Fibroblast of pulmonary artery (primary cell): ENCODE measurements at regions not wholly inside any gene's neighbourhood (a gene's known extent, or its start where the extent isn't known, plus 50 kb on each side); places are given as distances from the start of the nearest gene placed in this dataset.

Experiments
- DNase-seq: peaks from one replicate; pipeline ENCODE4 v3.0.0-alpha.2; 2010; ENCODE audit warnings: low read depth
- H3K4me3 ChIP-seq: replicated peaks from 2 replicates; pipeline ENCODE4 v1.5.1; 2011; ENCODE audit warnings: low read depth, mild to moderate bottlenecking, control low read depth, low read length, moderate library complexity
- CTCF ChIP-seq: IDR thresholded peaks from 2 replicates; pipeline ENCODE4 v1.5.1; 2011; ENCODE audit warnings: mild to moderate bottlenecking, control low read depth, low read length, inconsistent platforms; ENCODE audit errors: missing control alignments

GRCh38 chr19:30094756-30095140 is 152.7 kb downstream of the URI1 start:
- no peak for DNase-seq
- no peak for TF ChIP-seq CTCF
- no peak overlapping the region for H3K4me3 ChIP-seq

- no peak for DNase-seq
- H3K4me3 ChIP-seq, result no peak overlapping the region
- TF ChIP-seq CTCF, result no peak
Observed at GRCh38 chr19:30095171-30095570, 153.1 kb downstream of the URI1 start.

- H3K4me3 ChIP-seq, result no peak overlapping the region
- no peak for TF ChIP-seq CTCF
- no peak for DNase-seq
Observed at GRCh38 chr19:30096596-30097370, 154.7 kb downstream of the URI1 start.

GRCh38 chr19:30097746-30098280 is 155.8 kb downstream of the URI1 start:
- DNase-seq, result no peak
- H3K4me3 ChIP-seq, result no peak overlapping the region
- no peak for TF ChIP-seq CTCF

GRCh38 chr19:30102239-30102638 is 160.2 kb downstream of the URI1 start:
- no peak for DNase-seq

GRCh38 chr19:30102666-30103065 is 160.6 kb downstream of the URI1 start:
- TF ChIP-seq CTCF, result no peak
- H3K4me3 ChIP-seq, result no peak overlapping the region
- DNase-seq, result no peak

More at GRCh38 chr19:30102239-30102638, 160.2 kb downstream of the URI1 start:
- TF ChIP-seq CTCF, result no peak
- no peak overlapping the region for H3K4me3 ChIP-seq

GRCh38 chr19:30103981-30104380 is 161.9 kb downstream of the URI1 start:
- no peak for TF ChIP-seq CTCF
- DNase-seq, result no peak

More at GRCh38 chr19:30103981-30104380, 161.9 kb downstream of the URI1 start:
- no peak overlapping the region for H3K4me3 ChIP-seq
